Nephron (organoid): ENCODE measurements at regions not wholly inside any gene's neighbourhood (a gene's known extent, or its start where the extent isn't known, plus 50 kb on each side); places are given as distances from the start of the nearest gene placed in this dataset.

Source experiments
- H3K27ac Mint-ChIP-seq, 3 experiments: 2 replicates each; pipeline ENCODE4 v1.8.0; 2020; ENCODE audit warnings: mixed read lengths in 3 of 3, mild to moderate bottlenecking in 2 of 3, moderate library complexity in 1 of 3
- H3K27me3 Mint-ChIP-seq: 2 replicates; pipeline ENCODE4 v1.8.0; 2021; ENCODE audit warnings: low read depth, mild to moderate bottlenecking, moderate library complexity, mixed read lengths
- H3K36me3 Mint-ChIP-seq: 2 replicates; pipeline ENCODE4 v1.8.0; 2020; ENCODE audit warnings: low read depth, mixed read lengths
- H3K4me1 Mint-ChIP-seq: 2 replicates; pipeline ENCODE4 v1.8.0; 2020; ENCODE audit warnings: mixed read lengths
- H3K4me3 Mint-ChIP-seq, 3 experiments: 2 replicates each; pipeline ENCODE4 v1.8.0; 2020; ENCODE audit warnings: mild to moderate bottlenecking in 3 of 3, mixed read lengths in 3 of 3, moderate library complexity in 2 of 3
- H3K9me3 Mint-ChIP-seq: 2 replicates; pipeline ENCODE4 v1.8.0; 2020; ENCODE audit warnings: mixed read lengths
- CTCF ChIP-seq, 3 experiments: fragments of 200-600 bp; sonication (generic); IDR thresholded peaks; one replicate each; pipeline ENCODE4 v1.5.0; 2021; ENCODE audit warnings: antibody characterized with exemption in 3 of 3; ENCODE audit not compliant: unreplicated experiment in 3 of 3

DNA sequence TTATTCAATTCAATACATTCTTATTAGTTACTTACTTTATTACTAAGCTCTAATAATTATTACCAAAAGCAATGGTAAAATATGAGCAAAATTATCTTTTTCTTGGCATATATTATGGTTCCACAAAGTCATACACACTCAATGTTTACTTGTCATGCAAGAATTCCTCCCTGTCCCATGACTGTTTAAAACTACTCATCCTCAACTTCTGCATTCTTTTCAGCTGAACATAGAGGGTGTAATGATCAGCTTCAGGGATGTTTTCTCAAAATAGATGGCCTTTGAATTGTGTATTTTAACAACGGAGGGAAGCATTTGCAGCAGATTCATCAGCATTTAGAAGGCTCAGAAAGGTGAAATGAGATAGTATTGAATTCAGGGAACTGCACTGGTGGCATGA is 499.0 kb downstream of the RWDD3 start:
- Mint-ChIP-seq H3K4me1 (no peaks in the 10 kb centered on the region), H3K27me3 (no peaks in the 10 kb centered on the region), H3K9me3 (peaks cover 6% of the 10 kb centered on the region), H3K4me3 (no peak overlapping the region), H3K36me3 (no peaks in the 10 kb centered on the region), H3K27ac (no peak overlapping the region)
- no peak for TF ChIP-seq CTCF (IDR thresholded peaks at IDR 0.05; ENCODE audit: unreplicated experiment in 3 of 3)

GRCh38 chr1:95733671-95734070 is 499.7 kb downstream of the RWDD3 start:
- peaks cover 8% of the 10 kb centered on the region for H3K9me3 Mint-ChIP-seq
- H3K4me3 Mint-ChIP-seq = no peak overlapping the region
- no peaks in the 10 kb centered on the region for H3K36me3 Mint-ChIP-seq
- H3K27ac Mint-ChIP-seq = no peak overlapping the region
- TF ChIP-seq CTCF (IDR thresholded peaks at IDR 0.05; ENCODE audit: unreplicated experiment in 3 of 3) = no peak
- H3K4me1 Mint-ChIP-seq = no peaks in the 10 kb centered on the region
- no peaks in the 10 kb centered on the region for H3K27me3 Mint-ChIP-seq

- Mint-ChIP-seq H3K27me3 (no peaks in the 10 kb centered on the region), H3K36me3 (no peaks in the 10 kb centered on the region), H3K4me3 (no peak overlapping the region), H3K4me1 (no peaks in the 10 kb centered on the region), H3K27ac (no peak overlapping the region), H3K9me3 (peaks cover 8% of the 10 kb centered on the region)
- no peak for TF ChIP-seq CTCF (IDR thresholded peaks at IDR 0.05; ENCODE audit: unreplicated experiment in 3 of 3)
These were observed 500.6 kb downstream of the RWDD3 start for GRCh38 chr1:95734560-95734959.

DNA sequence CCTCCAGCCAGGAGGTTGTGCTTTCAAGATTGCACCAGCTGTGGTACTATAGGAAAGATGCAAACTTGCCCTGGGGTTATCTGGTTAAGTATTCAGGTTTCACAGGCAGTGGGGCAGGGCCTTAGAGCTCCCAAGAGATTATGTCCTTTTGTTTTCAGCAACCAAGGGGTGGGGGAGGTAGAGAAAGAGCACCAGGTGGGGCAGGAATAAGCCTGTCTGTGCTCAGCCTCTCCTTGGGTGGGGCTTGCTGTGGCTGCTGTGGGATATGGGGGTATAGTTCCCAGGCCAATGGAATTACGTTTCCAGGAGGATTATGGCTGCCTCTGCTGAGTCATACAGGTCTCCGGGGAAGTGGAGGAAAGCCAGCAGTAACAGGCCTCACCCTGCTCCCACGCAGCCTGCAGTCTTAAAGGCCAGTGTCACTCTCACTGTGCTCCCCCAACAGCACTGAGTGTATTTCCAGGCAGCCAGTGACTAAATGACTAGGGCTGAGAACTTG is 508.6 kb downstream of the RWDD3 start:
- Mint-ChIP-seq H3K27me3 (no peaks in the 10 kb centered on the region), H3K27ac (no peak overlapping the region), H3K36me3 (no peaks in the 10 kb centered on the region), H3K4me3 (no peak overlapping the region), H3K9me3 (peaks cover 17% of the 10 kb centered on the region), H3K4me1 (no peaks in the 10 kb centered on the region)
- TF ChIP-seq CTCF (IDR thresholded peaks at IDR 0.05; ENCODE audit: unreplicated experiment in 3 of 3) = no peak

DNA sequence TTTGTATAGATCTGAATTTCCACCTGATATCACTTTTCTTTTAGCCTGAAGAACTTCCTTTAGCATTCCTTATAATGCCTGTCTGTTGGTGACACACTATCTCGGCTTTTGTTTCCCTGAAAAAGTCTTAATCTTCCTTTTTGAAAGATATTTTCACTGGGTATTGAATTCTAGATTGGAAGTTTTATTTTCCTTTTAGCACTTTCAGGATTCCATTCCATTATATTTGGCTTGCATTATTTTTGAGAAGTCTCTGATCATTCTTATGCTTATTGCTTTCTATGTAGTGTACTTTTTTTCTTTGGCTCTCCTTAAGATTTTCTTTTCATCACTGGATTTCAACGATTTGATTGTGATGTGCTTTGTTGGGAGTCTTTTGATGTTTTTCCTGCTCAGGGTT is 510.7 kb downstream of the RWDD3 start:
- Mint-ChIP-seq H3K4me3 (no peak overlapping the region), H3K4me1 (peaks cover 4% of the 10 kb centered on the region), H3K36me3 (no peaks in the 10 kb centered on the region), H3K27ac (no peak overlapping the region), H3K9me3 (peaks cover 10% of the 10 kb centered on the region), H3K27me3 (no peaks in the 10 kb centered on the region)
- TF ChIP-seq CTCF (IDR thresholded peaks at IDR 0.05; ENCODE audit: unreplicated experiment in 3 of 3) = no peak

GRCh38 chr1:95752515-95753381 is 518.7 kb downstream of the RWDD3 start:
- Mint-ChIP-seq H3K27me3 (no peaks in the 10 kb centered on the region), H3K4me1 (peaks cover 5% of the 10 kb centered on the region), H3K27ac (no peak overlapping the region), H3K4me3 (no peak overlapping the region), H3K9me3 (peaks cover 23% of the 10 kb centered on the region), H3K36me3 (no peaks in the 10 kb centered on the region)
- no peak for TF ChIP-seq CTCF (IDR thresholded peaks at IDR 0.05; ENCODE audit: unreplicated experiment in 3 of 3)
